ENCODE measurements at regions not wholly inside any gene's neighbourhood (a gene's known extent, or its start where the extent isn't known, plus 50 kb on each side); places are given as distances from the start of the nearest gene placed in this dataset.

- no peaks in the 10 kb centered on the region for H3K36me3 ChIP-seq
- ATAC-seq (ENCODE audit: low FRiP score in 2 of 2) (peak in 1 of 2 donors; percentile 2), DNase-seq (peak in 1 of 2 donors; percentile 15)
- H3K9me3 ChIP-seq, result peaks cover 0 to 11% (median 0%) of the 10 kb centered on the region in 4 donors
- TF ChIP-seq, protein P1, sequence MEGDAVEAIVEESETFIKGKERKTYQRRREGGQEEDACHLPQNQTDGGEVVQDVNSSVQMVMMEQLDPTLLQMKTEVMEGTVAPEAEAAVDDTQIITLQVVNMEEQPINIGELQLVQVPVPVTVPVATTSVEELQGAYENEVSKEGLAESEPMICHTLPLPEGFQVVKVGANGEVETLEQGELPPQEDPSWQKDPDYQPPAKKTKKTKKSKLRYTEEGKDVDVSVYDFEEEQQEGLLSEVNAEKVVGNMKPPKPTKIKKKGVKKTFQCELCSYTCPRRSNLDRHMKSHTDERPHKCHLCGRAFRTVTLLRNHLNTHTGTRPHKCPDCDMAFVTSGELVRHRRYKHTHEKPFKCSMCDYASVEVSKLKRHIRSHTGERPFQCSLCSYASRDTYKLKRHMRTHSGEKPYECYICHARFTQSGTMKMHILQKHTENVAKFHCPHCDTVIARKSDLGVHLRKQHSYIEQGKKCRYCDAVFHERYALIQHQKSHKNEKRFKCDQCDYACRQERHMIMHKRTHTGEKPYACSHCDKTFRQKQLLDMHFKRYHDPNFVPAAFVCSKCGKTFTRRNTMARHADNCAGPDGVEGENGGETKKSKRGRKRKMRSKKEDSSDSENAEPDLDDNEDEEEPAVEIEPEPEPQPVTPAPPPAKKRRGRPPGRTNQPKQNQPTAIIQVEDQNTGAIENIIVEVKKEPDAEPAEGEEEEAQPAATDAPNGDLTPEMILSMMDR (IDR thresholded peaks at IDR 0.05), result no peak
- TF ChIP-seq POLR2A (IDR thresholded peaks at IDR 0.05) (no peak), POLR2AphosphoS5 (IDR thresholded peaks at IDR 0.05) (no peak), EP300 (IDR thresholded peaks at IDR 0.05) (no peak)
- WGBS, 2 donors, result 73 to 77% methylated on average over 21 to 24 of the region's 24 CpGs
- no peaks in the 10 kb centered on the region for H3K27me3 ChIP-seq
- H3K27ac ChIP-seq, result no peak overlapping the region
- H3K4me3 ChIP-seq, result no peak overlapping the region
- peaks cover 0 to 6% (median 0%) of the 10 kb centered on the region in 4 donors for H3K4me1 ChIP-seq
Measured at GRCh38 chr5:179436321-179437122, 91.3 kb upstream of the ADAMTS2 start.

GRCh38 chr5:179435731-179436315, 90.6 kb upstream of the ADAMTS2 start:
- 79 to 90% methylated on average over 12 of the region's 12 CpGs for WGBS, 2 donors
- Histone ChIP-seq H3K36me3 (no peaks in the 10 kb centered on the region), H3K9me3 (peaks cover 0 to 11% (median 0%) of the 10 kb centered on the region in 4 donors), H3K4me1 (peaks cover 0 to 6% (median 0%) of the 10 kb centered on the region in 4 donors), H3K27ac (no peak overlapping the region), H3K27me3 (no peaks in the 10 kb centered on the region), H3K4me3 (no peak overlapping the region)
- DNase-seq (no peak), ATAC-seq (ENCODE audit: low FRiP score in 2 of 2) (peak in 1 of 2 donors; percentile 65)
- TF ChIP-seq, protein P1 (IDR thresholded peaks at IDR 0.05), result no peak
- TF ChIP-seq POLR2AphosphoS5 (IDR thresholded peaks at IDR 0.05) (no peak), EP300 (IDR thresholded peaks at IDR 0.05) (no peak), POLR2A (IDR thresholded peaks at IDR 0.05) (no peak)

GRCh38 chr5:179435181-179435580, 89.9 kb upstream of the ADAMTS2 start:
- 84 to 86% methylated on average over 4 of the region's 4 CpGs for WGBS, 2 donors
- H3K27ac ChIP-seq, result no peak overlapping the region
- no peak overlapping the region for H3K4me3 ChIP-seq
- H3K36me3 ChIP-seq, result no peaks in the 10 kb centered on the region
- ATAC-seq (ENCODE audit: low FRiP score in 2 of 2) (no peak), DNase-seq (no peak)
- H3K4me1 ChIP-seq, result peaks cover 0 to 6% (median 0%) of the 10 kb centered on the region in 4 donors
- H3K27me3 ChIP-seq, result no peaks in the 10 kb centered on the region
- no peak for TF ChIP-seq EP300 (IDR thresholded peaks at IDR 0.05)
- no peak for TF ChIP-seq POLR2A (IDR thresholded peaks at IDR 0.05)
- TF ChIP-seq, protein P1 (IDR thresholded peaks at IDR 0.05), result no peak
- TF ChIP-seq POLR2AphosphoS5 (IDR thresholded peaks at IDR 0.05), result no peak
- peaks cover 0 to 11% (median 0%) of the 10 kb centered on the region in 4 donors for H3K9me3 ChIP-seq

GRCh38 chr5:179432547-179432946, 87.3 kb upstream of the ADAMTS2 start:
- Histone ChIP-seq H3K27ac (no peak overlapping the region), H3K36me3 (no peaks in the 10 kb centered on the region), H3K4me3 (no peak overlapping the region), H3K4me1 (peaks cover 0 to under 1% (median 0%) of the 10 kb centered on the region in 4 donors), H3K27me3 (no peaks in the 10 kb centered on the region), H3K9me3 (peaks cover 0 to 11% (median 0%) of the 10 kb centered on the region in 4 donors)
- TF ChIP-seq POLR2AphosphoS5 (IDR thresholded peaks at IDR 0.05) (no peak), POLR2A (IDR thresholded peaks at IDR 0.05) (no peak), EP300 (IDR thresholded peaks at IDR 0.05) (no peak)
- TF ChIP-seq, protein P1 (IDR thresholded peaks at IDR 0.05), result no peak
- 74 to 90% methylated on average over 6 of the region's 7 CpGs for whole genome bisulfite sequencing, 2 donors
- DNase-seq (peak in 1 of 2 donors; percentile 6), ATAC-seq (ENCODE audit: low FRiP score in 2 of 2) (no peak)

Measured in upper lobe of left lung (tissue), 6 donors.